A549 (cell line): ENCODE measurements at regions not wholly inside any gene's neighbourhood (a gene's known extent, or its start where the extent isn't known, plus 50 kb on each side); places are given as distances from the start of the nearest gene placed in this dataset.

Experiments
- POLR2A ChIP-seq: IDR thresholded peaks from 2 replicates; pipeline ENCODE4 v1.6.1; 2012; ENCODE audit warnings: mild to moderate bottlenecking, low read length
- RAD21 ChIP-seq, 2 experiments: fragments of >200 bp in 1 of 2; sonication (Bioruptor Twin) in 1 of 2; formaldehyde crosslinking in 1 of 2; IDR thresholded peaks in 1 of 2; conservative IDR thresholded peaks in 1 of 2; 2 replicates in 1 of 2; 3 replicates in 1 of 2; pipeline ENCODE4 v1.6.1; 2012 to 2018; ENCODE audit warnings: inconsistent platforms in 1 of 2
- TF ChIP-seq, protein P1 (sequence below): fragments of >200 bp; sonication (Bioruptor Twin); formaldehyde crosslinking; IDR thresholded peaks from 3 replicates; pipeline ENCODE4 v1.5.1; 2016

DNA sequence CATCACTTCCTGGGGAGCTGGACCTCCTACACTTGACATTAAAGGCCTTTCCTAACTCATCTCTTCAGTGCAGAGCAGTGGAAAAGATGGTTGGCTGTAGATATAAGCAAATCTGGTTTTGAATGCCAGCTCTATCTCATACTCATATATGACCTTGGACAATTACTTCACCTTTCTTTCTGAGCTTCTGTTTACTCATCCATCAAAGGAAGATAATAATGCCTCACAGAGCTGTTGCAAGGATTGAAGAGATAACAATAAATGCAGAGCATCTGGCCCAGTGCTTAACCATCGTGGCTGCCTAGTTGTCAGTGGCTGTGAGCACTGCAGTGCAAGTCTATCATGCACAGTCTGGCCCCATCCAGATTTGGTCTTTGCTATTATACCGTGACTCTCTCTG is 148.1 kb upstream of the EOLA2 start:
- TF ChIP-seq POLR2A: no peak
- TF ChIP-seq, protein P1, sequence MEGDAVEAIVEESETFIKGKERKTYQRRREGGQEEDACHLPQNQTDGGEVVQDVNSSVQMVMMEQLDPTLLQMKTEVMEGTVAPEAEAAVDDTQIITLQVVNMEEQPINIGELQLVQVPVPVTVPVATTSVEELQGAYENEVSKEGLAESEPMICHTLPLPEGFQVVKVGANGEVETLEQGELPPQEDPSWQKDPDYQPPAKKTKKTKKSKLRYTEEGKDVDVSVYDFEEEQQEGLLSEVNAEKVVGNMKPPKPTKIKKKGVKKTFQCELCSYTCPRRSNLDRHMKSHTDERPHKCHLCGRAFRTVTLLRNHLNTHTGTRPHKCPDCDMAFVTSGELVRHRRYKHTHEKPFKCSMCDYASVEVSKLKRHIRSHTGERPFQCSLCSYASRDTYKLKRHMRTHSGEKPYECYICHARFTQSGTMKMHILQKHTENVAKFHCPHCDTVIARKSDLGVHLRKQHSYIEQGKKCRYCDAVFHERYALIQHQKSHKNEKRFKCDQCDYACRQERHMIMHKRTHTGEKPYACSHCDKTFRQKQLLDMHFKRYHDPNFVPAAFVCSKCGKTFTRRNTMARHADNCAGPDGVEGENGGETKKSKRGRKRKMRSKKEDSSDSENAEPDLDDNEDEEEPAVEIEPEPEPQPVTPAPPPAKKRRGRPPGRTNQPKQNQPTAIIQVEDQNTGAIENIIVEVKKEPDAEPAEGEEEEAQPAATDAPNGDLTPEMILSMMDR: no peak
- no peak for TF ChIP-seq RAD21 (conservative IDR thresholded peaks at IDR 0.05 in 1 of 2, IDR thresholded peaks at IDR 0.05 in 1 of 2)
